ENCODE measurements at regions not wholly inside any gene's neighbourhood (a gene's known extent, or its start where the extent isn't known, plus 50 kb on each side); places are given as distances from the start of the nearest gene placed in this dataset.

GRCh38 chr1:68950036-68950435 is 453.2 kb upstream of the DEPDC1 start:
- TF ChIP-seq CTCF (IDR thresholded peaks at IDR 0.05) (no peak), POLR2A (IDR thresholded peaks at IDR 0.05) (no peak)
